ENCODE measurements at regions not wholly inside any gene's neighbourhood (a gene's known extent, or its start where the extent isn't known, plus 50 kb on each side); places are given as distances from the start of the nearest gene placed in this dataset.
"Not testable (repeated sequence)": the region's sequence is repeated elsewhere in the genome, so short reads cannot be mapped to it uniquely, and the experiment has no call there.

- intact Hi-C loops (cut with DNase I): no loop called here
- TF ChIP-seq, protein P1, sequence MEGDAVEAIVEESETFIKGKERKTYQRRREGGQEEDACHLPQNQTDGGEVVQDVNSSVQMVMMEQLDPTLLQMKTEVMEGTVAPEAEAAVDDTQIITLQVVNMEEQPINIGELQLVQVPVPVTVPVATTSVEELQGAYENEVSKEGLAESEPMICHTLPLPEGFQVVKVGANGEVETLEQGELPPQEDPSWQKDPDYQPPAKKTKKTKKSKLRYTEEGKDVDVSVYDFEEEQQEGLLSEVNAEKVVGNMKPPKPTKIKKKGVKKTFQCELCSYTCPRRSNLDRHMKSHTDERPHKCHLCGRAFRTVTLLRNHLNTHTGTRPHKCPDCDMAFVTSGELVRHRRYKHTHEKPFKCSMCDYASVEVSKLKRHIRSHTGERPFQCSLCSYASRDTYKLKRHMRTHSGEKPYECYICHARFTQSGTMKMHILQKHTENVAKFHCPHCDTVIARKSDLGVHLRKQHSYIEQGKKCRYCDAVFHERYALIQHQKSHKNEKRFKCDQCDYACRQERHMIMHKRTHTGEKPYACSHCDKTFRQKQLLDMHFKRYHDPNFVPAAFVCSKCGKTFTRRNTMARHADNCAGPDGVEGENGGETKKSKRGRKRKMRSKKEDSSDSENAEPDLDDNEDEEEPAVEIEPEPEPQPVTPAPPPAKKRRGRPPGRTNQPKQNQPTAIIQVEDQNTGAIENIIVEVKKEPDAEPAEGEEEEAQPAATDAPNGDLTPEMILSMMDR (IDR thresholded peaks at IDR 0.05): no peak
These were observed 244.4 kb downstream of the DEPDC1B start for GRCh38 chr5:60455589-60455988.

DNA sequence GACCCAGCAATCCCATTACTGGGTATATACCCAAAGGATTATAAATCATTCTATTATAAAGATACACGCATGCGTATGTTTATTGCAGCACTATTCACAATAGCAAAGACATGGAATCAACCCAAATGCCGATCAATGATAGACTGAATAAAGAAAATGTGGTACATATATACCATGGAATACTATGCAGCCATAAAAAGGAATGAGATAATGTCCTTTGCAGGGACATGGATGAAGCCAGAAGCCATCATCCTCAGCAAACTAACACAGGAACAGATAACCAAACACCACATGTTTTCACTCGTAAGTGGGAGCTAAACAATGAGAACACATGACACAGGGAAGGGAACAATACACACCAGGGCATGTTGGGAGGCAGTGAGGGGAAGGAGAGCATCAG, 245.7 kb downstream of the DEPDC1B start:
- H3K4me1 ChIP-seq; DNase-seq; H3K9ac ChIP-seq (ENCODE audit: low read depth in 2 of 2, low read length in 2 of 2); H3K36me3 ChIP-seq; H3K27me3 ChIP-seq; intact Hi-C loops (cut with DNase I); H3K9me3 ChIP-seq; H3K4me3 ChIP-seq; H3K27ac ChIP-seq: not testable (repeated sequence)

More at GRCh38 chr5:60455589-60455988, 244.4 kb downstream of the DEPDC1B start:
- Histone ChIP-seq H3K9me3 (no peaks in the 10 kb centered on the region), H3K4me3 (no peak overlapping the region), H3K4me1 (no peaks in the 10 kb centered on the region), H3K36me3 (no peaks in the 10 kb centered on the region), H3K27me3 (no peaks in the 10 kb centered on the region), H3K9ac (ENCODE audit: low read depth in 2 of 2, low read length in 2 of 2) (no peak overlapping the region), H3K27ac (no peak overlapping the region)
- no peak for DNase-seq

DNA sequence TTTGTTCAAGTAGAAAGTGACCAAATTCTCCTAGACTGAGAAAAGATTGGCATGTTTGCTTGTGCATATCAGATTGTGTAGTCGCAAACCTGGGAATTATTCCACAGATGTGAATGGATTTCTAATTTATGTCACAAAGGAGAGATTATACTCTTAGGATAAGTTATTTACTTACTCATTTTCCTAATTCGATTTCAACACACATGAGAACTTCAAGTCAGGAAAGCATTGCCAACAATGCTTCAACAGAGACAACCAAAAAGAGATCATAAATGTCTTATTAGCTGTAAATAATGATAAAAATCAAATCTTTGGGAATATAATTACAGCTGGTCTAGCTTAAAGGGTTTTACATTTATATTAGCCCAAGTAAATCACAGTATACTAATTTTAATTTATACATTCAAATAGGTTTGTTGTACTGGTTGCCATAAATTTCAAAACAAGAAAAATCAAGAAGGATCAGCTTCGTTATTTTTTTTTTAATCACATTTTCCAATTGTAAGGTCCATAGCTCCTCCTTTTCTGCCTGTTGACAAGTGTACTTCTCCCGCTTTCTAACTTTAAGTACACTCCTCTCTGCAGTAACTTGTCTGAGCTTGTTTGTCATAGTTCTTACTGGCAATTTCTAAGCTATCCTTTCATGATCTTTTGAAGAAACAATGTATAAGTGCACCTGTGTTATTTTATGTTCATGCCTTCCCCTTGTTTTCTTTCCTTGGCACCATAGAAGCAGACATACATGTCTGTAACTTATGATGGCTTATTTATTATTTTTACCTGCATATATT, 246.6 kb downstream of the DEPDC1B start:
- H3K27me3 ChIP-seq: no peaks in the 10 kb centered on the region
- no peak for DNase-seq
- no peaks in the 10 kb centered on the region for H3K4me1 ChIP-seq
- H3K4me3 ChIP-seq: no peak overlapping the region
- no peaks in the 10 kb centered on the region for H3K36me3 ChIP-seq
- TF ChIP-seq, protein P1 (IDR thresholded peaks at IDR 0.05): no peak
- intact Hi-C loops (cut with DNase I): no loop called here
- no peak overlapping the region for H3K27ac ChIP-seq
- H3K9ac ChIP-seq (ENCODE audit: low read depth in 2 of 2, low read length in 2 of 2): no peak overlapping the region
- H3K9me3 ChIP-seq: no peaks in the 10 kb centered on the region

DNA sequence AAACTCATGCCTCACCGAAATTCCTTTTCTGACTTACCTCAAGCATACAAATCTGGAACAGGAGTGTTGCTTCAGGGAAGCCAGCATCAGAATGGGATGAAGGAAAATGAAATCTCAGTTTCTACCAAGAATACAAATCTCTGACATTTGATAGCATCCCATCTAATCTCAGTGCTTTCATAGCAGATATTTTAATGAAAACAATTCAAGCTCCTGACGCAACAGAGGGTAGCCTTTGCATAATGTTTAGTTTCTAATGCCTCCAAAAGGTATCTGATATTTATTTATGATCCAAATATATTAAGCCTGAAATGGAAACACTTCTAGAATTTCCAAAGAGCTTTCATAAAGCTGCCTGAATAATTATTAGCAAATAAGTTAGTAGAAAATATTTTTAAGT, 251.4 kb downstream of the DEPDC1B start:
- no peaks in the 10 kb centered on the region for H3K27me3 ChIP-seq
- H3K4me1 ChIP-seq: no peaks in the 10 kb centered on the region
- H3K27ac ChIP-seq: no peak overlapping the region
- H3K36me3 ChIP-seq: no peaks in the 10 kb centered on the region
- no peak overlapping the region for H3K4me3 ChIP-seq
- no peak for DNase-seq
- no peak overlapping the region for H3K9ac ChIP-seq (ENCODE audit: low read depth in 2 of 2, low read length in 2 of 2)
- intact Hi-C loops (cut with DNase I): no loop called here
- no peaks in the 10 kb centered on the region for H3K9me3 ChIP-seq
- TF ChIP-seq, protein P1 (IDR thresholded peaks at IDR 0.05): no peak

DNA sequence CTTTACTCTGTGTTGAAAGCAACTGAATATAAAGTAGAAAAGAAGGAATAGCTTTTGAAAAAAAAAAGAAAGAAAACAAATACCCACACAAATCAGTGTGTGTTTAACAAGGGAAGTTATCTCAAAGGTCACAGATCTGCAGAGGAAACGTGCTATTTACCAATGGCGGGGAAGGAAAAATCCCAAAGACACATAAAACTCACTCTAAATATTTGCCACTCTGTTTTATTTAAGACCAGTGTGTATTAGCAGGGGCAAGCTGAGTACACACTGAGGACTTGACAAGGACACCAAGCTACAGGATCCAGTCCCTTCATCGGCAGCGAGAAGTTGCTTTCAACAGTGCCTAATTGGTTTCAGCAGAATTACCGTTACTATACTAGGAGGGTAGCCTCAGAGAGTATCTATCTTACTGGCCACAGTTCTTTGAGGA, 252.5 kb downstream of the DEPDC1B start:
- Histone ChIP-seq H3K4me3 (no peak overlapping the region), H3K27me3 (no peaks in the 10 kb centered on the region), H3K9ac (ENCODE audit: low read depth in 2 of 2, low read length in 2 of 2) (no peak overlapping the region), H3K9me3 (no peaks in the 10 kb centered on the region), H3K4me1 (no peaks in the 10 kb centered on the region), H3K27ac (no peak overlapping the region), H3K36me3 (no peaks in the 10 kb centered on the region)
- peak; percentile 19 for DNase-seq
- TF ChIP-seq, protein P1 (IDR thresholded peaks at IDR 0.05): no peak
- intact Hi-C loops (cut with DNase I): no loop called here

GRCh38 chr5:60446917-60447316, 253.0 kb downstream of the DEPDC1B start:
- no peak for DNase-seq
- Histone ChIP-seq H3K9ac (ENCODE audit: low read depth in 2 of 2, low read length in 2 of 2) (no peak overlapping the region), H3K4me3 (no peak overlapping the region), H3K4me1 (no peaks in the 10 kb centered on the region), H3K27ac (no peak overlapping the region), H3K9me3 (no peaks in the 10 kb centered on the region), H3K36me3 (no peaks in the 10 kb centered on the region), H3K27me3 (no peaks in the 10 kb centered on the region)
- intact Hi-C loops (cut with DNase I): no loop called here
- TF ChIP-seq, protein P1 (IDR thresholded peaks at IDR 0.05): no peak

Data from colonic mucosa (tissue), 4 donors.